ENCODE measurements at regions not wholly inside any gene's neighbourhood (a gene's known extent, or its start where the extent isn't known, plus 50 kb on each side); places are given as distances from the start of the nearest gene placed in this dataset.

- DNase-seq = no peak
These were observed 194.2 kb upstream of the PROK2 start for GRCh38 chr3:71979175-71979574.

GRCh38 chr3:71978150-71978721 is 193.3 kb upstream of the PROK2 start:
- DNase-seq = no peak

- no peak for DNase-seq
These were observed 192.6 kb upstream of the PROK2 start for GRCh38 chr3:71977525-71977924.

GRCh38 chr3:71975573-71975972 is 190.6 kb upstream of the PROK2 start:
- no peak for DNase-seq

- DNase-seq = no peak
These were observed 189.8 kb upstream of the PROK2 start for GRCh38 chr3:71974786-71975185.

GRCh38 chr3:71973274-71974030 is 188.5 kb upstream of the PROK2 start:
- DNase-seq = no peak

GRCh38 chr3:71972031-71972430 is 187.1 kb upstream of the PROK2 start:
- no peak for DNase-seq

- no peak for DNase-seq
These were observed 183.6 kb upstream of the PROK2 start for GRCh38 chr3:71968544-71968943.

GRCh38 chr3:71966185-71966584 is 181.2 kb upstream of the PROK2 start:
- DNase-seq = no peak

GRCh38 chr3:71964170-71964569 is 179.2 kb upstream of the PROK2 start:
- no peak for DNase-seq

- DNase-seq = no peak
These were observed 177.8 kb upstream of the PROK2 start for GRCh38 chr3:71962561-71963240.

GRCh38 chr3:71961891-71962290 is 176.9 kb upstream of the PROK2 start:
- no peak for DNase-seq

- DNase-seq = no peak
These were observed 176.4 kb upstream of the PROK2 start for GRCh38 chr3:71961378-71961777.

GRCh38 chr3:71958533-71958932 is 173.6 kb upstream of the PROK2 start:
- DNase-seq = no peak

- no peak for DNase-seq
These were observed 171.8 kb upstream of the PROK2 start for GRCh38 chr3:71956716-71957115.

GRCh38 chr3:71956069-71956340 is 171.1 kb upstream of the PROK2 start:
- no peak for DNase-seq

GRCh38 chr3:71955240-71956068 is 170.5 kb upstream of the PROK2 start:
- peak; percentile 86 for DNase-seq

GRCh38 chr3:71951842-71952241 is 166.9 kb upstream of the PROK2 start:
- no peak for DNase-seq

- no peak for DNase-seq
These were observed 166.4 kb upstream of the PROK2 start for GRCh38 chr3:71951361-71951760.

GRCh38 chr3:71949442-71949841 is 164.5 kb upstream of the PROK2 start:
- DNase-seq = no peak

GRCh38 chr3:71944482-71945065 is 159.6 kb upstream of the PROK2 start:
- DNase-seq = no peak

- DNase-seq = no peak
These were observed 157.7 kb upstream of the PROK2 start for GRCh38 chr3:71942432-71943187.

Measured in dermis blood vessel endothelial cell (primary cell).